ENCODE measurements at regions not wholly inside any gene's neighbourhood (a gene's known extent, or its start where the extent isn't known, plus 50 kb on each side); places are given as distances from the start of the nearest gene placed in this dataset.

DNA sequence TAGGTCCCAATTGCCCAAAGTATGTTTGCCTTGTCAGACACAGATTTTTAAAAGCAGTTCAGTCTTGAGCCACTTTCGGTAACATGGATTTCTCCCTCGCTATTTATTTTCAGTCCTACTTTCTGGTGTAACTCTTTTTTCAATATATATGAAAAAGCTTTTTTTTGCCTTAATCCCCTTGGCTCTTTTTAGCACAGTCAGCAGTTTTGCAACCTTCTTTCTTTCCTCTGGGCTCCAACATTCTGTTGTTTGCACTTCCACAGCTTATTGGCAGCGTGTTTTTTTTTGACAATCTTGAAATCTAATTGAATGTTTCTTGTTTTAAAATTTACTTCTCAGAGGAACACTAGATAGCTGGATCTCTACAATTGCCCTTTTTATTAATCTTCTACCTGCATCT, 429.3 kb upstream of the NBEA start:
- no peak for DNase-seq

DNA sequence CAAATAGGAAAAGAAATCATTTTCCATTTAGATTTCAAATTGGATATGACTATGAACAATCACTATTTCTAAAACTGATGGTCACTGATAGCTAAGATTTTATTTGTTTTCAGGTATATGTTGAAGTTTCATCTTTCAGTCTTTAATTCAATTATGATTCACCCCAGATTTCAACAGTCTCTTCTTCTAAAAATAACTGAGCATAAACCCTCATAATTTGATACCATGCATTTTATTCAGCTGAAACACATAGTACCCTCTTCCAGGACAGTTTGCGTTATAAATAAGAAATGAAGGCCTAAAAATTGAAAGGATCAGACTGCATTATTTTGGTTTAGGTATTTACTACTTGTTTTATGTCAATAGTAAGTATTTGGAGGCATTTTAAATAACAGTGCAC, 428.5 kb upstream of the NBEA start:
- DNase-seq, result no peak

DNA sequence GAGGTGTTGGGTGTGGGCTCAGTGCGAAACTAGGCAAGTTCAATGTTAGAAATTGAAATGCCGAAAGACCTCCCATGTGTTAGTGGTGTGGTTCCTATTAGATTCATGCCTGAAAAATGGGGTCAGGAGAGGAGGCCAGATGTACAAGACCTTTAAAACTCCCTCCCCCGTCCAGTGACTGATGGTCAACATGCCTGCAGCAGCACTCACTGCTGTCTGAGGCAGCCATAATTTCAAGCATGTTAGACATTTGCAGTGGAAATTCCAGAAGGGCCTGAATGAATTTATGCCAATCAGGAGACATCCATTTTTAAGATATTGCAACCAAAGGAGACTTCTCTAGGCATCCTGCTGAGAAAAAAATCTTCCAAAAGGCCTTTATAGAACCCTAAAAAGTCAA, 426.9 kb upstream of the NBEA start:
- DNase-seq, result no peak

DNA sequence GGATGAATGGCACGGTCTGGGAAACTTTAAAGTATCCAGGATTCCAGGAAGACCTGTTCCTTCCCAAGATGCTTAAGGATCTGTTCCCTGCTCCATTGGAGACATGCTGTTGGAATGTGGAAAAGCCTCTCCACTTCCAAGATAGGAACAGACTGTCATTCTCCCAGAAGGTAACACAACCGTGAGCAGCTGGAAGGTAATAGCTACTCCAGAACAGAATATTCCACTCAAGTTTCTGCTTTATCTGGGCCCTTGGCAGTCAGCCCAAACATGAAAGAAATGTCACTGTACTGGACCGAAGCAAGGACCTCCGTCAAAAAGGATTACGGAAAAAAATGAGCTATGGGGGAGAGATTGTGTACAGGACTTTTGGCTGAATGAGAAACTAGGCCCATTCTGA, 420.9 kb upstream of the NBEA start:
- DNase-seq, result no peak

DNA sequence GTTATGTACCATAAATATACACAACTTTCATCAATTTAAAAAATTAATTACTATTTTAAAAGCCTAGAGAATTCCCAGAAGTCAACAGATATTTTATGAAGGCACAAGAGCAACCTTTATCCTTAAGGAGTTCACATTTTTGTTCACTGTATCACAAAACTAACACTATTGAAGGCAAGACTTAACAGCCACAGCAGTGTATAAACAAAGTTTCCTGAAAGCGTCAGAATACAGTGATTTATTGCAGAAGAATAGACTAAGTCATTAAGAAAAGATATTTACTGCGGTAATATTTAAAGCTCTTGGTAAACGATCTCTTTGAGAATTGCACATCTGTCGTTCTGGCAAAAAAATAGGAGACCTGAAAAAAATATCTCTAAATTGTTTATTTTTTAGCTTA, 419.3 kb upstream of the NBEA start:
- DNase-seq, result no peak

DNA sequence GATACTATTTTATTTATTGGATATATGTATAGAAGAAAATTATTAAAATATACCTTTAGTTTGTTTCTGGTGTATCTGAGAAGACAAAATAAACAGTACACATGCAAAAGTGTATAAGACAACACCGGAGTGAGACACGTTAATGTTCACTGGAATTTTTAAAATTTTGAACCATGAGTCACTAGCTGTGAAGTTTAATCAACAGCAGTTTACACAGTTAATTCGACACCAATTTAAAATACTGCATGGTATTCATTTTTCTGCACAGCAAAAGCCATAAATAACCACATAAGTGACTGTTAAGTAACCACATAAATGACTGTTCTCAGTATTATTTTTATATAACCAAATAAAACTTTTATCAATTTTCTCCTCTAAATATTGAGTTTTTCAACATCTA, 418.7 kb upstream of the NBEA start:
- DNase-seq, result no peak

DNA sequence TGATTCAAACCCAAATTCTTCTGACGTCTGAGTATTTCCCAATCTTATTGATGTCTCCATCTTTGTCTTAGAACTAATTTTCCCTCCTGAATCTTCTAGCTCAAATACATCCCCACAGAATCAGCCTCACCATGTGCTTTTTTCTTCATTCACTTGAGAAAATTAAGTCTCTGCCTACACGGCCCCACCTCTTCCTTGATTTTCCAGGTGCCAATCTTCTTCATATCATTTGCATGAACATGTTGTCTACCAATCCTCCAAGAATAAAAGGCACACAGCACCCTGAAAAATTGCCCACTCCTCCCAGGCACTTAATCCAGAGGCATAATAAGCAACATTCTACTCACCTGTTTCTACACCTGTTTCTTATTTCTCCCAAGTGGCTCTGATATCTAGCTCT, 408.1 kb upstream of the NBEA start:
- no peak for DNase-seq

DNA sequence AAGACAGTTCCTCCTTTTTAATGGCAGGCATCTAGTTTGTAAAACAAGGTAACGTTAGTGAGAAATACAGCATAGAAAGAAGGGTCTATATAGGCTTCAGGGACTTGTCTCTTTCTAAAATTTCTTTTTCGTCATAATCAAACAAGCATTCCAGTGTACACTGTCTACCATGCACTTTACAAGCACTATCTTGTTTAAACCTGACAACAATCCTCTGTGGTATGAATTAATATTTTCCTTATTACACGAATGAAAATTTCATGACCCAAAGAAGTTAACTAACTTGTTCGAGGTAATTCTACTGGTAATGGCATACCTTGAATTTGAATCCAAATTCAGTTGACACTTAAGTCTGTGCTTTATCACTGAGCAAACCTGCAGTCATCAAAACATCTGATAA, 399.7 kb upstream of the NBEA start:
- DNase-seq, result no peak

DNA sequence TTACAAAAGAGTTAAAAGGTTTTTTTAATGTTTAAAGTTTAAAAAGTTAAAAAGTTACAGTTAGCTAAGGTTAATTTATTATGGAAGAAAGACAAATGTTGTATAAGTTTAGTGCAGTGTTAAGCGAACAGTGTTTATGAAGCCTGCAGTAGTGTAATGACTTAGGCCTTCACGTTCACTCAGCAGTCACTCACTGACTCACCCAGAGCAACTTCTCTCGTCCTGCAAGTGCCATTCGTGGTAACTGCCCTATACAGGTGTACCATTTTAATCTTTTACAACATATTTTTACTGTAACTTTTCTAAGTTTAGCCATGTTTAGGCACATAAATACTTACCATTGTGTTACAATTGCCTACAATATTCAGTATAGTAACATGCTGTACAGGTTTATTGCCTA, 398.2 kb upstream of the NBEA start:
- DNase-seq, result no peak

DNA sequence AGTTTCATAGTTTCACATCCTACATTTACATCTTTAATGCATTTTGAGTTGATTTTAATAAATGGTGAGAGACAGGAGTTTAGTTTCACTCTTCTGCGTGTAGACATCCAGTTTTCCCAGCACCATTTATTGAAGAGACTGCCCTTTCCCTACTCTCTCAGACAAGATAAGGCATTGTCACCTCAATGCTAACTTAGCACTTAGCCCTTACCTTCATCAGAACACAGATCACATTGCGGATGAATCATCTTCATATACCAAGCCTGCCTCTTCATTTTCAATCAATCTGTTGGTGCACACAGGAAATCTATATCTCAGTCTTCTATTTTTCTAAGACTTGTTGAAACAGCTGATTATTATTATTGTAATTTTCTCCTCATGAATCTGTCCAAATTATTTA, 396.6 kb upstream of the NBEA start:
- DNase-seq, result no peak

DNA sequence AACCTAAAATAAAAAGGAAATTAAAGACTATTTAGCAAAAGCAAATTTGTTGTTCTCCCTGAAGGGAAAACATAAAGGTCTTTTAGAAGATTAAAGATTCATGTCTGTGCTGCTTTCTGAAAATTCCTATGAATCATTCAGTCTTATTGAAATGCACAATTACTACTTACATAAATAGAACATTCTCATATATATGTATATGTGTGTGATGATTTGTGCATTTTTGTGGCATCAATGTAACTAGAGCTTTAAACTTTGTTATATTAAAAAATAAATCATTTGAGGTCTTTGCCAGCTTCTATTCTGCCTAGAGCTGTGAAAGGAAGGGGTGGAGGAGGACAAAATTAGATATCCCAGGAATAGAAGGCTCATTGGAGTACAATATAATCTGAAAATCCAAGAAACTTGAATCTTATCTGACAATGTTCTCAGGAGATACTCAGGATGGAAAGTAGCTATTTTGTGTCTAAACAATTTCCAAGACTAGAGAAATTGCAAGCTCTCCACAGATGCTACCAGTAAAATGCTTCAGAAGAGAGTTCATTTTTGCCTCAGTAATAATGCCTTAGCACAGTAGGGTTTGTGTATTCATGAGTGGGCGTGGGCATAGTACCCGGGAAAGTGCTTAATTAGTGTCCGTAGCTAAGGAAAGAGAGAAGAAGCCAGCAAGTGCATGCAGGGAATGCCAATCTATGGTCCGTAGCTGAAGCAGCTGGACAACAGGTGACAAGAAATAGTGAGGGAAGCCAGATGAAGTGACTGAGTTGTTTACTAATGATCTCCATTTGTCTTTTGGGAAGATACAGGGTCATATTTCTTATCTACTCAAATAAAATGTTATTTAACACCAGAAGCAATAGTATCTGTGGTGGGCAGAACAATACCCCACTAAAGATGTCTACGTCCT, 395.5 kb upstream of the NBEA start:
- DNase-seq, result no peak

DNA sequence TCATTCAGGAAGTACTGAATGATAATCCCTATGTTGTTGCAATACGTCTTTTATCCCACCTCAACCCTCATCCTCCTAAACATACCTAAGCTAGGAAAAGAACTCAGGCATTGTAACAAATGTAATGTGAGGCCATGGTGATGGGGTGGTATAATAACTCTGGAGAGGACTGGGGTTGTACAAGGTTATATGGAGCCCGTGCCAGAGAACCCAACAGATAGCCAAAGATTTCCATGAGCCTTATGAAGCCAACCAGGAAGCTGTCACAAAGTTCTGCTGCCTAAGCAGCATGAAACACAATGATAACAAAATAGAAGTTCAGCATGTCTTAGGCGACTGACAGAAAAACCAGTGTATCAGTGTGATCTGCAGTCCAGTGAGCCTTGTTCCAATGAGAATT, 394.1 kb upstream of the NBEA start:
- no peak for DNase-seq

DNA sequence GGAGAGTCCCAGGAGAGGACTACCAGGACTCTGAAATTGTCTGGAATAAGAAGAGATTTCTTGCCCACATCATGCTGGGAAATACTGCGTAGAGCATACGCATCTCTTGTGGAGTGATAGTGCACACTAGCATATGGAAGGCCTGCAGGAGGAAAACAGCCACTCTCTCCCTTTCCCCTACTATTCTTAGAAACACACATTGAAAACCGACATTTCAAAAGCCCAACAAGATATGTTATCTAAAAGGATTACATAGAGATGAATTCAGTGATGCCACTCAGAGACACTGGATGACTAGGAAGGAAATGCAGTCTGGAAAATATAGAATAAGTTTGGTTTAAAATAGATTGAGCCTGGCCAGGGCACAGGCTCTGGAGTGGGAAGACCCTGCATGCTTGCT, 388.7 kb upstream of the NBEA start:
- no peak for DNase-seq

DNA sequence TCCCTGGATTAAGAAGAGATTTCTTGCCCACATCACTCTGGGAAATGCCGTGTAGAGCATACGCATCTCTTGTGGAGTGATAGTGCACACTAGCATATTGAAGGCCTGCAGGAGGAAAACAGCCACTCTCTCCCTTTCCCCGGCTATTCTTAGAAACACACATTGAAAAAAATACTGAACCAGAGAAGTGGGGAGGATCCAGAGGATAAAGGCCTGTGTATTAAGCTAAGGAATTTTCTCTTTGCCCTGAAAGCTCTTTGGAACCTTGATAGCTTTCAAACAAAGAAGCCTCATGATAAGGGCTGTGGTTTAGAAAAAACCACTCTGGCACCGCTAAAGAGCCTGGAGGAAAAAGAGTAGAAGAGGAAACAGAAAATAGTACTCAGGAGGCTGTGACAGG, 386.1 kb upstream of the NBEA start:
- DNase-seq, result no peak

DNA sequence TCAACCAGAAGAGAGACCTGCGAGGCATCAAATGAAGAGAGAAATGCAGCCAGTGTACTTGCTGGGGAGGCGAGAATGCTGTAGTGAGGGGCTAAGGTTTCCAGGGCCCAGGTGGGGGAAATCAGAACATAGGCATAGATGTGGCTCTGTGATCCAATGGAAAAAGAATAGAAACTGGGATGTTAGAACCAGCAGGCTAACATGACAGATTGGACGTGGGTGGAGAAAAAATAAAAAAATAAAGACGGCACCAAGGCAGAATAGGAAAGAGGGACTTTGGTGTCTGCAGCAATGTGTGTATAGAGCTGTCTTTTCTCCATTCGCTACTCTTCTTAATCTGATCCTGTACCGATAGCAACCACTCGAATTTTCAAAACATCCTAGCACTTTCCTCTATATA, 381.0 kb upstream of the NBEA start:
- no peak for DNase-seq

DNA sequence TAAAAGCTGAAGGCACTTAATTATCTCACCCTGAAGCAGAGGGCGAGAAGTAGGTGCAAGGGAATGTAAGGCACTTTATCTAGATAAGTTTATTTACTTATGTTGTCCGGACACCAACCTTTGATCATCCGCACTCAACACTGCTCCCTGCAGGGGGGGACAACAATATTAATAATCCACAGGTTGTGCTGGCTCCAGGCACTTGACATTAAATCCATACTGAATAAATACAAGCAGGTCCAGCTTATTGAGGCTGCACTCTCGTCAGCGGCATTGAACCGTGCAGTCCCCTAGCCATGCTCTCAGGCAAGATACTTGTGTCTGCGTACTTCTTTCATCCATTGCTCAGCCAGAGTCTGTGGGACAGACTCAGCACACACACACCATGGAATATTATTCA, 374.5 kb upstream of the NBEA start:
- DNase-seq, result no peak

DNA sequence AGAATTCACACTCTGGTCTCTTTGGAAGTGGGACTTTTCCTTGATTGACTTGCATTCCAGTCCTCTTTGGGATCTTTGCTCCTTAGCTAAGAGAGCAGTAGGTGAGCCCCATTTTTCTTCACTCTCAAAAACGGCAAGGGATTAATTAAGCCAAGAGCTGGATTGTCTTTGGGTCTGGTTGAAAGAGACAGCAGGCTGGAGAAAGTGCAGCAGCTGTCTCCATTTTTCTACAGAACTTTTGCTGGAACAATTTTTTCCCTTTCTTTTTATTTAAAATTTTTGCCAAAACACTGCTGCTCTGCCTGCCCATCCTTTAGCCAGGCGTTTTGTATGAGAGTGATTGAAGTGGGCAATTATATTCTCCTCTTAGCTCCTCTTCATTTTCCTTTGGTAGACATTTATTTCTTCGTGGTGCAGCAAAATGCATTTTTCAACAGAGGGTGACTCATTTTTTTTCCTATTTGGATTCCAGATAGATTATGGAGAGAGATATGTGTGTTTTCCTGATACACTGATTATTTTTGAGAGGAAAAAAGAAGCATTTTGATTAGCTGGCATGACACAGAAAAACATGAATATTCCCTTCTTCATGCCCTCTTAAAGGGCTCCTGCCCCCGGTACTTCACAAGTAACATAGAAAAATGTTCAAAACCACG, 371.2 kb upstream of the NBEA start:
- no peak for DNase-seq

DNA sequence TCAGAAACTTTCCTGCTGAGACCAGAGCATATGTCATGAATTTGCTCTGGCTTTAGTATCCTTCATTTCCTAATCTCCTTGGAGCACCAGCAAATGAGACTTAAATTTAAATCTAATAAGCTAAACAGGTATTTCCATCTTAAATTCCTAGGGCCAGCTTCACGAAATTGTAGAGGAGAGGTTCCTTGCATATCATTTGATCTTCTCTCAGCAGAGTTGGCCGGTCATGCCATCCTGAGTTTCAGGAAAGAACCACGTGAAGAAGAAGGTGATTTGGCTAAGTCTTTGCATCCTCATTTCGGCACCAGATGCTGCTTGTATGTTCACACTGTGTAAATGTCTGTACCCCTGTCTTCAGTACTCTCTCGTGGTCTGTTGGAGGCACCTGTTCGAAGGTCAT, 370.4 kb upstream of the NBEA start:
- DNase-seq, result no peak

DNA sequence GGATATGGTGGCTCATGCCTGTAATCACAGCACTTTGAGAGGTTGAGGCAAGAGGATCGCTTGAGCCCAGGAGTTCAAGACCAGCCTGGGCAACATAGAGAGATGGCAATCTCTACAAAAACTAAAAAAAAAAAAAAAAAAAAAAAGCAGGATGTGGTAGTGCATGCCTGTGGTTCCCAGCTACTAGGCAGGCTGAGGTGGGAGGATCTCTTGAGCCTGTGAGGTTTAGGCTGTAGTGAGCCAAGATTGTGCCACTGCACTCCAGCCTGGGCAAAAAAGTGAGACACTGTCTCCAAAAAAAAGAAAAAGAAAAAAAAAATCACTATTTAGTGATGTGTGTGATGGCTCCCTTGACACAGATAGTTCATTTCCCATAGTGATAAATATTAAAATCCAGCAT, 365.0 kb upstream of the NBEA start:
- no peak for DNase-seq

DNA sequence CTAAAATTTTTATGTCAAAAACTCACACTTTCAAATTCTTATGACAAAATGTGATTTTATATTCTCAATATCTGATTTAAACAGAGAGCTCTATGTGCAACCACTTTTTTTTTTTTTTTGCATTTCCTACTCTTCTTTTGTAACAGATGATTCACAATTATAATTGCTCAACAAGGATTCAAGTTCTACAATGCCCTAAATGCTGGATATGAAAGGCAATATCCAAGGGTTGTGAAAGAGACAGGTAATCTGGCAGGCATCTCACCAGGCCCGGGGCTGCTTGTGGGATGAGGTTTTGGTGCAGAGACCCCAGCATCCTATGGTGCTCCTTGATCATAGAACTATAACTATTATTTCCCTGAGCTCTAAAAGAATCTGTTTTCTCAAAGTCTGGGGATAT, 363.6 kb upstream of the NBEA start:
- no peak for DNase-seq

DNA sequence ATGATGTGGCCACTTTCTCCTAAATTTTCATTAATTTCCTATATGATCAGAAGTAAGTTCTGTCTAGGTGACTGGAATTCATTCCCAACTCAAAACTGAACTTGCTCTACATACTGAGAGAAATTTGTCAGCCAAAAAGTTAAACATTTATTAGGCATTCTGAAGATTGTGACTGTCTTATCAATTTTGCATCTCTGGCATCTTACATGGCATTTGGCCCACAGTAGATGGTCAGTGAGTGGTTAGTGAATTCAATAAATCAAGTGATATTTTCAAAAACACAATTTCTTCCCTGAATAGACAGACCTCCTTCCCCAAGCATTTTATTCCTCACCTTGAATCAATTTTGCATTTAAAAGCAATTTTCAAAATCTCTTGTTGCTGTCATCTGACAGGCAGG, 363.2 kb upstream of the NBEA start:
- DNase-seq, result no peak

DNA sequence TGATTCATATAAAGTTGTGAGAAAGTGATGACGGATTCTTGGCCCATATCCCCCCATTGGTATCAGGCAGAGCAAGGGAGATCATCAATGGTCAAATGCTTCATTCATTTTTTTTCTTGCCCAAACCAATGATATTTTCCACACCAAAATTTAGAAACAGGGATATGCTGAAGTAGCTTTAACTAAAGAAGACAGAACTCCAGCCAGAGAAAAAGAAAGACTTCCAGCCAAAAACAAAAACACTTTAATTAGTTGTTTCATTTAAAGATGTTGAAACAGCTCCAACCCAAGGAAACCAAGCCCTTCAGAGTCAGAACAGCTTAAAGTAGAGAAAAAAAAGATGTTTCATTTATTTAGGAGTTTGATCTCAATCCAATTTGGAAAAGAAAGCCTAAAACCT, 358.9 kb upstream of the NBEA start:
- DNase-seq, result no peak

DNA sequence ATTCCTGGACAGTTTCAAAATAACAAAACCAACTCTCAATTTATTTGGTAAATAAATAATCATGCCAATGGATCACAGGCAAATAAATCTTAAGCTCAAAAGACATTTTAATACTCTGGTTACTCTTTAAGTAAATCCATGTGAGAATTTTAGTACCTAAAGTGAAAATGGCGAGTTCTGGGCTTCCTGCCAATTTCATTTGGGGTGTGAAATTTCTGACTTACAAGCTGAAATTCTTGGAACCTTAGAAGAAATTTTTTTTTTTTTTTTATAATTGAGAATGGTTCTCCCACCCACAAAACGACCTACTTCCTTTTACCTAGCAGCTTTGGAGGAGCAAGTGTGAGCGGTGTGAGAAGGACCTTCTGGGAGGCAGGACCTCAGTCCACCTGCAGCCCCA, 354.5 kb upstream of the NBEA start:
- no peak for DNase-seq

DNA sequence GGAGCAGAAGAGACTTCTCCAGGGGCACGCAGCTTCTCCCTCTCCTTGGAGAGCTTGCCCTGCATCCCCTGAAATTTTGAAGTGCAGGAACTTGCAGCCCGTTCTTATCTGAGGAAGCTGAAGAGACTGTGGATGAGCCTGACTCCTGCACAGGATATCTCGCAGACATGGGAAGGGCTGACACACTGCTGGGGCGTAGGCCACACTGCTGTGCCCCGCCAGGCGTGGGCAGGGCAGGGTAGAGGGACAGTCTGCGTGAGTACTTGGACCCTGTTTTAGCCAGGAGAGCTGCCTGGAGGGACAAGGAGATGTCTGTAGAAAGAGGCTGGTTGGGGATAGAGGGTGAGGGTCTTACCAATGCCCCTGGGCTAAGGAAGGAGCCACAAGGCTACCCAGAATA, 353.7 kb upstream of the NBEA start:
- DNase-seq, result no peak

DNA sequence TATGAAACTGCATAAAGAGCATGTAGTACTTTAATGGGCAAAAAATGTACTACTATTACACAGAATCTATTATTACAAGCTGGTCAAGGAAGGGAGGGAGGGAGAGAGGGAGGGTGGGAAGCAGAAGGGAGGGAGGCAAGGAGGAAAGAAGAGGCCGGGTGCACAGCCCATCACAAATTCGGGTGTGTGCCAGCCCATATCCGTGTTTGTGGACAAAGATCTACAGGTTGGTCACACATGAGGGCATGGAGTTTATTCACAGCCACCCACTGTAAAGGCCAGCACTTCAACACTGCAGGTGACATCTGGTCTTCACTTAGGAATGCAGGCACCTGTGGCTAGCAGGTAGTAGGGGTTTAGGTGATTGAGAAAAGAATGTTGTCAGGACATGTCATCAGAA, 352.5 kb upstream of the NBEA start:
- no peak for DNase-seq
